Naive thymus-derived CD8-positive, alpha-beta T cell (primary cell): ENCODE measurements at regions not wholly inside any gene's neighbourhood (a gene's known extent, or its start where the extent isn't known, plus 50 kb on each side); places are given as distances from the start of the nearest gene placed in this dataset.

Experiments
- ATAC-seq, 2 donors: fragments of 150-1000 bp; cut with Tn5 transposase in 1 of 2; sonication (Bioruptor Pico), chemical (Tn5 transposase) in 1 of 2; 1 replicate in 1 of 2; 2 replicates in 1 of 2; pipeline ENCODE4 v1.10.0; 2021; ENCODE audit warnings: mild to moderate bottlenecking in 2 of 2, moderate library complexity in 2 of 2
- POLR2A ChIA-PET: fragments of 350-600 bp; sonication (Branson Sonifier 250); formaldehyde crosslinking; loops from one replicate; lab custom pipeline; 2021; ENCODE audit warnings: antibody characterized with exemption; lab: Charles Lee
- DNase-seq, 10 donors: peaks; one replicate each; pipeline versions ENCODE4 v3.0.0 to v3.0.0-alpha.2; 2020 to 2022
- H3K27ac Mint-ChIP-seq, 10 donors: one replicate each; pipeline ENCODE4 v1.8.0; 2020 to 2022; ENCODE audit warnings: mild to moderate bottlenecking in 10 of 10, mixed read lengths in 10 of 10, moderate library complexity in 4 of 10, inconsistent platforms in 1 of 10
- H3K27me3 Mint-ChIP-seq, 5 donors: one replicate each; pipeline ENCODE4 v1.8.0; 2021 to 2022; ENCODE audit warnings: mixed read lengths in 5 of 5
- H3K36me3 Mint-ChIP-seq, 3 donors: one replicate each; pipeline ENCODE4 v1.8.0; 2020 to 2022; ENCODE audit warnings: mixed read lengths in 3 of 3, mild to moderate bottlenecking in 2 of 3, inconsistent platforms in 1 of 3
- H3K4me1 Mint-ChIP-seq, 4 donors: one replicate each; pipeline ENCODE4 v1.8.0; 2021 to 2022; ENCODE audit warnings: mixed read lengths in 4 of 4
- H3K4me3 Mint-ChIP-seq, 10 donors: one replicate each; pipeline ENCODE4 v1.8.0; 2020 to 2022; ENCODE audit warnings: mild to moderate bottlenecking in 10 of 10, mixed read lengths in 10 of 10, moderate library complexity in 6 of 10, inconsistent platforms in 1 of 10
- H3K9me3 Mint-ChIP-seq, 9 donors: one replicate each; pipeline ENCODE4 v1.8.0; 2020 to 2022; ENCODE audit warnings: mixed read lengths in 9 of 9, mild to moderate bottlenecking in 3 of 9, inconsistent platforms in 1 of 9, moderate library complexity in 1 of 9

GRCh38 chr3:64431526-64432091 is 206.3 kb upstream of the PRICKLE2 start:
- DNase-seq (no peak), ATAC-seq (no peak)
- Mint-ChIP-seq H3K27me3 (peaks cover 4 to 56% (median 16%) of the 10 kb centered on the region in 5 donors), H3K27ac (no peak overlapping the region), H3K9me3 (peaks cover 9 to 42% (median 18%) of the 10 kb centered on the region in 9 donors), H3K4me3 (no peak overlapping the region), H3K36me3 (peaks cover 0 to 25% (median 0%) of the 10 kb centered on the region in 3 donors), H3K4me1 (no peaks in the 10 kb centered on the region)
- POLR2A ChIA-PET = no interaction called here

DNA sequence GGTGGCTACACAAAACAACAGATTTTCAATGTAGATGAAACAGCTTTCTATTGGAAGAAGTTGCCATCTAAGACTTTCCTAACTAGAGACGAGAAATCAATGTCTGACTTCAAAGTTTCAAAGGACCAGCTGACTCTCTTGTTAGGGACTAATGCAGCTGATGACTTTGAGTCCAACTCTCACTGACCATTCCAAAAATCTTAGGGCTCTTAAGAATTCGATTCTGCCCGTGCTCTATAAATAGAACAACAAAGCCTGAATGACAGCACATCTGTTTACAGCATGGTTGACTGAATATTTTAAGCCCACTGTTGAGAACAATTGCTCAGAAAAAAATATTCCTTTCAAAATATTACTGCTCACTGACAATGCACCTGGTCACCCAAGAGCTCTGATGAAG is 202.4 kb upstream of the PRICKLE2 start:
- Mint-ChIP-seq H3K27me3 (peaks cover 5 to 44% (median 10%) of the 10 kb centered on the region in 5 donors), H3K4me1 (no peaks in the 10 kb centered on the region), H3K27ac (no peak overlapping the region), H3K36me3 (peaks cover 0 to 10% (median 0%) of the 10 kb centered on the region in 3 donors), H3K4me3 (no peak overlapping the region), H3K9me3 (peaks cover 0 to 12% (median 4%) of the 10 kb centered on the region in 9 donors)
- no peak for ATAC-seq
- POLR2A ChIA-PET = no interaction called here
- DNase-seq = no peak

DNA sequence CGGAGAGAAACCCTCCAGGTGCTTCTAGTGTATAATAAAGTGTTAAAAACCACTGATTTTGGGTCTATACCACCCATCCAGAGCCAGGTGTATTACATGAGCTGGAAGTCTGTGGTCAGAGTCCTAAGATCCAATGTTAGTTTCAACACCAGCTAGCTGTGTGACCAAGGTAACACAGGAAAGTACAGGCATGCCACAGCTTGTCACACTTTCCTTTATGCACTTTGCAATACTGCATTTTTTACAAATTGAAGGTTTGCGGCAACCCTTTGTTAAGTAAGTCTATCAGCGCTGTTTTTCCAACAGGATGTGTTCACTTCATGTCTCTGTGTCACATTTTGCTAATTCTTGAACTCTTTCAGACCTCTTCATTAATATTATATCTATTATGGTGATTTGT is 201.3 kb upstream of the PRICKLE2 start:
- Mint-ChIP-seq H3K4me1 (no peaks in the 10 kb centered on the region), H3K4me3 (no peak overlapping the region), H3K36me3 (peaks cover 0 to 10% (median 0%) of the 10 kb centered on the region in 3 donors), H3K27ac (no peak overlapping the region), H3K27me3 (peaks cover 5 to 33% (median 7%) of the 10 kb centered on the region in 5 donors), H3K9me3 (peaks cover 0 to 9% (median 3%) of the 10 kb centered on the region in 9 donors)
- ATAC-seq = no peak
- POLR2A ChIA-PET = no interaction called here
- DNase-seq = no peak

GRCh38 chr3:64422932-64423331 is 197.7 kb upstream of the PRICKLE2 start:
- H3K9me3 Mint-ChIP-seq = peaks cover 0 to under 1% (median 0%) of the 10 kb centered on the region in 9 donors
- H3K27ac Mint-ChIP-seq = no peak overlapping the region
- DNase-seq = no peak
- H3K4me3 Mint-ChIP-seq = no peak overlapping the region
- peaks cover 0 to under 1% (median 0%) of the 10 kb centered on the region in 3 donors for H3K36me3 Mint-ChIP-seq
- ATAC-seq = no peak
- H3K4me1 Mint-ChIP-seq = no peaks in the 10 kb centered on the region
- POLR2A ChIA-PET = no interaction called here
- peaks cover 0 to 36% (median 4%) of the 10 kb centered on the region in 5 donors for H3K27me3 Mint-ChIP-seq

GRCh38 chr3:64422192-64422591 is 196.9 kb upstream of the PRICKLE2 start:
- Mint-ChIP-seq H3K36me3 (no peaks in the 10 kb centered on the region), H3K27ac (no peak overlapping the region), H3K4me1 (no peaks in the 10 kb centered on the region), H3K4me3 (no peak overlapping the region), H3K9me3 (no peaks in the 10 kb centered on the region), H3K27me3 (peaks cover 0 to 28% (median 4%) of the 10 kb centered on the region in 5 donors)
- POLR2A ChIA-PET = no interaction called here
- ATAC-seq = no peak
- no peak for DNase-seq

DNA sequence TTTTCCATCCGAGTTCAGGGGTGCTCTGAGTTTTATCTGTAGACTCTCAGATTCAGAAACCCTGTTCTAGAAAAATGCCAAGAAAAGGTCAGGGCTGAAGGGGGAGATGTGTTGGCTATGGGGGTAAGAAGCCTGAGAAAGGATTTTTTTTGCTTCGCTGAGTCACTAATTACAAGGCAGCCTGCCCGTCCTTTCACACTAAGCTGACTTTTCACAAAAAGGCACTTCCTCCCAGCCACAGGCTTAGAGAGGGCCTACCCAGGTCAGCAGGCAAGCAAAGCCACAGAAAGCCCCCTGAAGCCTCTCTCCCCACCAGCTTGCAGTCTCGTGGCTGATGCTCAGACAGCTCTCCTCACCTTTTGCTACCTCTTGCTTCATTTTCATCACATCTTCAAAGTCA is 192.6 kb upstream of the PRICKLE2 start:
- peaks cover 2 to 31% (median 7%) of the 10 kb centered on the region in 5 donors for H3K27me3 Mint-ChIP-seq
- POLR2A ChIA-PET = no interaction called here
- H3K4me3 Mint-ChIP-seq = no peak overlapping the region
- H3K4me1 Mint-ChIP-seq = no peaks in the 10 kb centered on the region
- no peak overlapping the region for H3K27ac Mint-ChIP-seq
- peaks cover 0 to 2% (median 0%) of the 10 kb centered on the region in 9 donors for H3K9me3 Mint-ChIP-seq
- ATAC-seq = no peak
- no peaks in the 10 kb centered on the region for H3K36me3 Mint-ChIP-seq
- no peak for DNase-seq

- Mint-ChIP-seq H3K36me3 (no peaks in the 10 kb centered on the region), H3K27ac (no peak overlapping the region), H3K9me3 (peaks cover 0 to 2% (median 0%) of the 10 kb centered on the region in 9 donors), H3K4me3 (no peak overlapping the region), H3K27me3 (peaks cover 2 to 28% (median 13%) of the 10 kb centered on the region in 5 donors), H3K4me1 (no peaks in the 10 kb centered on the region)
- DNase-seq (no peak), ATAC-seq (no peak)
- POLR2A ChIA-PET = no interaction called here
Observed at GRCh38 chr3:64414043-64414442, 188.8 kb upstream of the PRICKLE2 start.

GRCh38 chr3:64411101-64411500 is 185.8 kb upstream of the PRICKLE2 start:
- H3K9me3 Mint-ChIP-seq = peaks cover 0 to 2% (median 0%) of the 10 kb centered on the region in 9 donors
- POLR2A ChIA-PET = no interaction called here
- H3K27me3 Mint-ChIP-seq = peaks cover 2 to 34% (median 18%) of the 10 kb centered on the region in 5 donors
- no peaks in the 10 kb centered on the region for H3K4me1 Mint-ChIP-seq
- ATAC-seq = no peak
- H3K27ac Mint-ChIP-seq = no peak overlapping the region
- no peaks in the 10 kb centered on the region for H3K36me3 Mint-ChIP-seq
- no peak overlapping the region for H3K4me3 Mint-ChIP-seq
- DNase-seq = no peak

DNA sequence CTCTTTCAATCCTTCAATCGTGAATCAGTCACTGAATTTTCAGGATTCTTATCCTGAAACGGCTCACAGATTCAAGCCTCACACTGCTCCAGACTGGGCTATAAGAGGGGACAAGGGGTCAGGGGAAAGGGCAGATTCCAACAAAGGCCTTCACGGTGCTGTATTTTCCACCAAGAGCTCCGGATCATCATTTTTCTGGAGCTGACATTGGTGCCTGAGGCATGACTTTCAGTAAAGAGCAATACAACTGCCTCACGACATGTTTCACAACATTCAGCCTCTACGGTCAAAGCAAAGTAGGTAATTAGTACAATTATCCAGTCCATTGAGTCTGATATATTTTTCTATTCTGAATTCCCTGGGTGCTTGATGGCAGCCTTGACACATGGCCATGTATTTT is 185.0 kb upstream of the PRICKLE2 start:
- DNase-seq (no peak), ATAC-seq (no peak)
- no peak overlapping the region for H3K27ac Mint-ChIP-seq
- no peaks in the 10 kb centered on the region for H3K36me3 Mint-ChIP-seq
- POLR2A ChIA-PET = no interaction called here
- H3K4me3 Mint-ChIP-seq = no peak overlapping the region
- no peaks in the 10 kb centered on the region for H3K9me3 Mint-ChIP-seq
- no peaks in the 10 kb centered on the region for H3K4me1 Mint-ChIP-seq
- H3K27me3 Mint-ChIP-seq = peaks cover 0 to 38% (median 16%) of the 10 kb centered on the region in 5 donors

GRCh38 chr3:64408770-64409169 is 183.5 kb upstream of the PRICKLE2 start:
- Mint-ChIP-seq H3K4me3 (no peak overlapping the region), H3K4me1 (no peaks in the 10 kb centered on the region), H3K27ac (no peak overlapping the region), H3K27me3 (peaks cover 0 to 32% (median 14%) of the 10 kb centered on the region in 5 donors), H3K9me3 (no peaks in the 10 kb centered on the region), H3K36me3 (no peaks in the 10 kb centered on the region)
- ATAC-seq = no peak
- DNase-seq = no peak
- POLR2A ChIA-PET = no interaction called here

DNA sequence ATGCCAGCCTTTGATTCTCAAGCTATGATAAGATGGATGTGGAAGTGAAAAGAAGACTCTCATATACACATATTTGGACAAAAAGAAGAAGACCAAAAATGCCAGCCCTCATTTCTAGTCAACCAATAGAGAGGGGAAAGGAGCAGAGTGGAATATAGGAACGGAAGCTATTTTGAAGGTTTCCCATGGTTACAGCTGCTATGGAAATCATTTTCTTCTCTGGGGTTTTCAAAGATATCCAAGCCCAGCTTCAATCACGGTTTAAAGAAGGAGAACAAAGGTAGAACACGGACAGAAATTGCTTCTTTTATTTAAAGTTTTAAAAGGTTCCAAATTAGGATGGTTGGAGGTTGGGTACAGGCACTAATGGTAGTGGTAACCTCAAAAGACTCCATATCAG is 181.0 kb upstream of the PRICKLE2 start:
- POLR2A ChIA-PET = no interaction called here
- H3K27me3 Mint-ChIP-seq = peaks cover 0 to 18% (median 11%) of the 10 kb centered on the region in 5 donors

GRCh38 chr3:64405211-64405835 is 180.1 kb upstream of the PRICKLE2 start:
- POLR2A ChIA-PET = no interaction called here
- H3K4me3 Mint-ChIP-seq = no peak overlapping the region
- no peaks in the 10 kb centered on the region for H3K36me3 Mint-ChIP-seq

More for the DNA sequence above, 181.0 kb upstream of the PRICKLE2 start:
- H3K36me3 Mint-ChIP-seq = no peaks in the 10 kb centered on the region
- H3K4me3 Mint-ChIP-seq = no peak overlapping the region
- H3K27ac Mint-ChIP-seq = no peak overlapping the region
- no peak for DNase-seq
- H3K4me1 Mint-ChIP-seq = no peaks in the 10 kb centered on the region
- ATAC-seq = no peak
- no peaks in the 10 kb centered on the region for H3K9me3 Mint-ChIP-seq

DNA sequence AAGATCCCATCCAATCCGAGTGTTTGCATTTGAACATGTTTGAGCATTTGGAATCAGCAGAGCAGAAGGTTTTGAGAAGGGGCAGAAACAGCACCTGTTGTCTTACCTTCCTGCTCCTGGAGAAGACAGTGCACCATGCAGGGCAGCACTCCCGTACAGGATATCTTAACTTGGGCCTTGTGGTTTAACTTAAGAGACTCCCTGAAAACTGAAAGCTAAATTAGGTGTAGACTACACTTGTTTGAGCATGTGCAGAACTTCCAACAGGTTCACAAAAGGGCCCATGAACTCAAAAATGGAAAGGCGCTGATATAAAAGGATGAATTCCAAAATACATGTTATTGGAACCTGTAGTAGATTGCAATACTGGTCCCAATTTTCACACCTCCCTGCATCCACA is 175.4 kb upstream of the PRICKLE2 start:
- H3K4me1 Mint-ChIP-seq = peaks cover 0 to 2% (median under 1%) of the 10 kb centered on the region in 4 donors
- no peaks in the 10 kb centered on the region for H3K9me3 Mint-ChIP-seq
- H3K27me3 Mint-ChIP-seq = peaks cover 0 to 4% (median 2%) of the 10 kb centered on the region in 5 donors
- no peak overlapping the region for H3K4me3 Mint-ChIP-seq
- no peak overlapping the region for H3K27ac Mint-ChIP-seq
- no peak for ATAC-seq
- no peaks in the 10 kb centered on the region for H3K36me3 Mint-ChIP-seq
- POLR2A ChIA-PET = no interaction called here
- DNase-seq = no peak

More at GRCh38 chr3:64405211-64405835, 180.1 kb upstream of the PRICKLE2 start:
- Mint-ChIP-seq H3K27ac (no peak overlapping the region), H3K9me3 (no peaks in the 10 kb centered on the region), H3K4me1 (no peaks in the 10 kb centered on the region), H3K27me3 (peaks cover 0 to 18% (median 8%) of the 10 kb centered on the region in 5 donors)
- no peak for ATAC-seq
- DNase-seq = no peak
